Suprapubic skin (tissue), 3 donors: ENCODE measurements at regions not wholly inside any gene's neighbourhood (a gene's known extent, or its start where the extent isn't known, plus 50 kb on each side); places are given as distances from the start of the nearest gene placed in this dataset.

Experiments used
- POLR2A ChIP-seq, 2 donors: fragments of 450-650 bp; IDR thresholded peaks; one replicate each; pipeline ENCODE4 v1.6.1; 2017; ENCODE audit warnings: antibody characterized with exemption in 2 of 2, mild to moderate bottlenecking in 2 of 2, moderate library complexity in 2 of 2
- TF ChIP-seq, protein P1 (sequence below), 2 donors: fragments of 200-600 bp in 1 of 2; fragments of 450-650 bp in 1 of 2; sonication (generic) in 1 of 2; IDR thresholded peaks; one replicate each; pipeline ENCODE4 v1.5.1; 2016 to 2019; ENCODE audit warnings: antibody characterized with exemption in 2 of 2, mild to moderate bottlenecking in 1 of 2, moderate library complexity in 1 of 2

DNA sequence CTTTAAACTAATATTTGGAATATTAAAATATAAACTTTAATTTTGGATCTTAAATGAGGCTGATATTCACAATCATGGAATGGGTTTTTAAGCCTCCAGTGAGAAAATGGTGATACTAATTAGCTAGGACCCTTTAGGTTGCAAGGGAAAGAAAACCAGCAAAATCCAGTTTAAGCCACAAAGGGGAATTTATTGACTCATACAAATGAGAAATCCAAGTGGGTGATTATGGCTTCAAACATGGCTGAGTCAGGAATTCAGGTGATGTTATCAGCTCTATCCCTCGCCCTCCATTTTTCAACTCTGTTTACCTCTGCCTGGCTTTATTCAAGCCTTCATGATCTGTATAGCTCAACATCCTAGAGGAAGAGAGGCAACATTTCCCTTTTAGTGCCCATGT, 75.3 kb upstream of the DLX2 start:
- TF ChIP-seq, protein P1, sequence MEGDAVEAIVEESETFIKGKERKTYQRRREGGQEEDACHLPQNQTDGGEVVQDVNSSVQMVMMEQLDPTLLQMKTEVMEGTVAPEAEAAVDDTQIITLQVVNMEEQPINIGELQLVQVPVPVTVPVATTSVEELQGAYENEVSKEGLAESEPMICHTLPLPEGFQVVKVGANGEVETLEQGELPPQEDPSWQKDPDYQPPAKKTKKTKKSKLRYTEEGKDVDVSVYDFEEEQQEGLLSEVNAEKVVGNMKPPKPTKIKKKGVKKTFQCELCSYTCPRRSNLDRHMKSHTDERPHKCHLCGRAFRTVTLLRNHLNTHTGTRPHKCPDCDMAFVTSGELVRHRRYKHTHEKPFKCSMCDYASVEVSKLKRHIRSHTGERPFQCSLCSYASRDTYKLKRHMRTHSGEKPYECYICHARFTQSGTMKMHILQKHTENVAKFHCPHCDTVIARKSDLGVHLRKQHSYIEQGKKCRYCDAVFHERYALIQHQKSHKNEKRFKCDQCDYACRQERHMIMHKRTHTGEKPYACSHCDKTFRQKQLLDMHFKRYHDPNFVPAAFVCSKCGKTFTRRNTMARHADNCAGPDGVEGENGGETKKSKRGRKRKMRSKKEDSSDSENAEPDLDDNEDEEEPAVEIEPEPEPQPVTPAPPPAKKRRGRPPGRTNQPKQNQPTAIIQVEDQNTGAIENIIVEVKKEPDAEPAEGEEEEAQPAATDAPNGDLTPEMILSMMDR (IDR thresholded peaks at IDR 0.05), result no peak
- TF ChIP-seq POLR2A (IDR thresholded peaks at IDR 0.05), result no peak
